ENCODE measurements at regions not wholly inside any gene's neighbourhood (a gene's known extent, or its start where the extent isn't known, plus 50 kb on each side); places are given as distances from the start of the nearest gene placed in this dataset.

DNA sequence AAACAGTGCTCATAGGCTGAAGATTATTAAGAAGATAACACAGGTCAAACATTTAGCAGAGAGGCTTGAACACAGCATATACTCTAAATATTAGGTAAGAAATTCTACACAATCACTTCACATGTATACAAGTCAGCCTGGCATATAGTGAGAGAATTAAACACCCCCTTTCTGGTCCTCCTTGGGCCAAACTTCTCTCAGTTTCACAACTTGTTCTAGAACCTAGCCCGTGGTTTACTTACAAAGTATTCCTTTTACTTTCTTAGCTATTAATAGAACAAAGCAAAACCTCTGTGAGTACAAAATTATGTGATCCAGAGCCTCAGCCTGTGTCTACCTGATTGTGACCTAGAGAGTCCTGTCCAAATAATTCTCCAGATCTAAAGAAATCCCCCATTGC, 562.8 kb downstream of the TNS1 start:
- H3K27me3 ChIP-seq (ENCODE audit: control insufficient read depth, insufficient read depth, low read length): no peaks in the 10 kb centered on the region
- H3K36me3 ChIP-seq (ENCODE audit: control insufficient read depth, insufficient read depth, low read length): no peaks in the 10 kb centered on the region
- DNase-seq (ENCODE audit: low read depth): no peak
- TF ChIP-seq, protein P1, sequence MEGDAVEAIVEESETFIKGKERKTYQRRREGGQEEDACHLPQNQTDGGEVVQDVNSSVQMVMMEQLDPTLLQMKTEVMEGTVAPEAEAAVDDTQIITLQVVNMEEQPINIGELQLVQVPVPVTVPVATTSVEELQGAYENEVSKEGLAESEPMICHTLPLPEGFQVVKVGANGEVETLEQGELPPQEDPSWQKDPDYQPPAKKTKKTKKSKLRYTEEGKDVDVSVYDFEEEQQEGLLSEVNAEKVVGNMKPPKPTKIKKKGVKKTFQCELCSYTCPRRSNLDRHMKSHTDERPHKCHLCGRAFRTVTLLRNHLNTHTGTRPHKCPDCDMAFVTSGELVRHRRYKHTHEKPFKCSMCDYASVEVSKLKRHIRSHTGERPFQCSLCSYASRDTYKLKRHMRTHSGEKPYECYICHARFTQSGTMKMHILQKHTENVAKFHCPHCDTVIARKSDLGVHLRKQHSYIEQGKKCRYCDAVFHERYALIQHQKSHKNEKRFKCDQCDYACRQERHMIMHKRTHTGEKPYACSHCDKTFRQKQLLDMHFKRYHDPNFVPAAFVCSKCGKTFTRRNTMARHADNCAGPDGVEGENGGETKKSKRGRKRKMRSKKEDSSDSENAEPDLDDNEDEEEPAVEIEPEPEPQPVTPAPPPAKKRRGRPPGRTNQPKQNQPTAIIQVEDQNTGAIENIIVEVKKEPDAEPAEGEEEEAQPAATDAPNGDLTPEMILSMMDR (IDR thresholded peaks at IDR 0.05; ENCODE audit: insufficient read depth, low read length, severe bottlenecking): no peak
- H3K4me3 ChIP-seq (ENCODE audit: low read depth, low read length): no peak overlapping the region
- FAIRE-seq: no peak

DNA sequence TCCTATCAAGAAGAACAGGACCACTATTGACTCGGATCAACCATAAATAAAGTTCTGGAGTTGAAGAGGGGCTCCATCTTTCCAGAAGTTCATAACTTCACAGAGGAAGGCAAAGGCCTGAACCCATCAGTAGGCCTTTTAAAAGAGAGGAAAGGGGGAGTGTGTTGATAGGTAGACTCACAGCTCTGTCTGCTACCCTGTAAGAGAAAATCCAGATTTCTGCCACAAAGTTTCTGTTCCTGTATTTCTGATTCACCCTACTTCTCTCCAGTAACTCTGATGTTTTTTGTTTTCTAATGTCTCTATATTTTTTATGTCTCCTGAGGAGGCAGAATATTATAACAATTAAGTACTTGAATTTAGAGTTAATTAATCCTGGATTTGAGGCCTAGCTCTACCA, 564.0 kb downstream of the TNS1 start:
- Histone ChIP-seq H3K4me3 (ENCODE audit: low read depth, low read length) (no peak overlapping the region), H3K36me3 (ENCODE audit: control insufficient read depth, insufficient read depth, low read length) (no peaks in the 10 kb centered on the region), H3K27me3 (ENCODE audit: control insufficient read depth, insufficient read depth, low read length) (no peaks in the 10 kb centered on the region)
- FAIRE-seq (no peak), DNase-seq (ENCODE audit: low read depth) (no peak)
- TF ChIP-seq, protein P1 (IDR thresholded peaks at IDR 0.05; ENCODE audit: insufficient read depth, low read length, severe bottlenecking): no peak

GRCh38 chr2:217438136-217438535, 564.7 kb downstream of the TNS1 start:
- peak; percentile 85 for DNase-seq (ENCODE audit: low read depth)
- FAIRE-seq: no peak
- H3K27me3 ChIP-seq (ENCODE audit: control insufficient read depth, insufficient read depth, low read length): no peaks in the 10 kb centered on the region
- H3K4me3 ChIP-seq (ENCODE audit: low read depth, low read length): no peak overlapping the region
- TF ChIP-seq, protein P1 (IDR thresholded peaks at IDR 0.05; ENCODE audit: insufficient read depth, low read length, severe bottlenecking): no peak
- H3K36me3 ChIP-seq (ENCODE audit: control insufficient read depth, insufficient read depth, low read length): no peaks in the 10 kb centered on the region

DNA sequence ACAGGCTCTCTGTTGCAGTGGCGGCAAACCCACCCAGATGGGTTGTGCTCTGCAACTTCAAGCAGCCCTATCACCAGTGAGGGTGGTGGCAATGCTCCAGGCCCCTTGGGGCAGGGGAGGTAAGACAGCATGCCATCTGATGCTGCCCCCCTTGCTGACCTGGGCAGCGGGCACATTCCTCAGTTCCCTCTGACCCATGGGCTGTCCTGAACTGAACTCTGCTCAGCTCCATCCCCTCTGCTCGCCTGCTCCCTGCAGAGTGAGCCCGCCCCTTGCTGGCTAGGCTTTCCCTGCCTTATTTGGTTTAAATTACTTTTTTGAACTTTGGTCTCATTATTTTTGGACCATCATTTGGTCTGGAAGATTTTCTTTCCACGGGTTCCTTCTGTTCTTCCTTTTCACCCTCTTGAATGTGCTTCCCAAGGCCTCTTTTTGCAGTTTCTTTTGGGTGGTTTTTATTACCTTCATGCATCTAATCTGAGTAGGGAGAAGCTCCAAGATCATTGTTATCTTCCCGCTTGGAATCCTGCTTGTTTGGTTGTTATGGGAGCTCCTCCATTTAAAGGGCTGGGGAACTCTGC, 565.4 kb downstream of the TNS1 start:
- TF ChIP-seq, protein P1 (IDR thresholded peaks at IDR 0.05; ENCODE audit: insufficient read depth, low read length, severe bottlenecking): no peak

GRCh38 chr2:217436386-217436785, 566.4 kb downstream of the TNS1 start:
- Histone ChIP-seq H3K36me3 (ENCODE audit: control insufficient read depth, insufficient read depth, low read length) (no peaks in the 10 kb centered on the region), H3K27me3 (ENCODE audit: control insufficient read depth, insufficient read depth, low read length) (no peaks in the 10 kb centered on the region), H3K4me3 (ENCODE audit: low read depth, low read length) (no peak overlapping the region)
- TF ChIP-seq, protein P1 (IDR thresholded peaks at IDR 0.05; ENCODE audit: insufficient read depth, low read length, severe bottlenecking): no peak
- DNase-seq (ENCODE audit: low read depth) (no peak), FAIRE-seq (no peak)

More for the DNA sequence above, 565.4 kb downstream of the TNS1 start:
- no peak for DNase-seq (ENCODE audit: low read depth)
- no peak for FAIRE-seq
- H3K36me3 ChIP-seq (ENCODE audit: control insufficient read depth, insufficient read depth, low read length): no peaks in the 10 kb centered on the region
- H3K27me3 ChIP-seq (ENCODE audit: control insufficient read depth, insufficient read depth, low read length): no peaks in the 10 kb centered on the region
- no peak overlapping the region for H3K4me3 ChIP-seq (ENCODE audit: low read depth, low read length)

Measured in bronchial epithelial cell (primary cell).